NCI-H146 (cell line): ENCODE measurements at regions not wholly inside any gene's neighbourhood (a gene's known extent, or its start where the extent isn't known, plus 50 kb on each side); places are given as distances from the start of the nearest gene placed in this dataset.
"Not testable (repeated sequence)": the region's sequence is repeated elsewhere in the genome, so short reads cannot be mapped to it uniquely, and the experiment has no call there.

Experiments used
- DNase-seq: peaks from one replicate; lab custom pipeline; 2025; lab: John Stamatoyannopoulos, UW

DNA sequence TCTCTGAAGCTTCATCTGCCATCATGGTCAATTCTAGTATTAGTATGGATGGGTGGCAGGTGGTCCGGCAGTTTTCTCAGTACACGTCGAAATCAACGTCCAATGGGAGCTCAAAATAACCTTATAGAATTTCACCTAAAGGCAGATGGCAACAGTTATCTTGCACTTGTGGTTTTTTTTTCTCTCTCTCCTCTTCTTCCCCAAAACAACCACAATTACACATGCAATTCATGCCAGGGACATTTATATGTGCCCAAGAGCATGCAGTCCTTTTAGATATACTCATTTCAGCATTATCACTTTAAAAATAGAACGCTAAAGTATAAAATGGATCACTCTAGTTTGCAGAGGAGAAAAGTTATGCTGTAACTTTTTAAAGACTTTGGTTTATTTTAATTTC is 1428.9 kb upstream of the WWC1 start:
- no peak for DNase-seq

- DNase-seq: no peak
Measured at GRCh38 chr5:166865206-166865605, 1426.2 kb upstream of the WWC1 start.

- DNase-seq: no peak
Measured at GRCh38 chr5:166880456-166880855, 1411.0 kb upstream of the WWC1 start.

DNA sequence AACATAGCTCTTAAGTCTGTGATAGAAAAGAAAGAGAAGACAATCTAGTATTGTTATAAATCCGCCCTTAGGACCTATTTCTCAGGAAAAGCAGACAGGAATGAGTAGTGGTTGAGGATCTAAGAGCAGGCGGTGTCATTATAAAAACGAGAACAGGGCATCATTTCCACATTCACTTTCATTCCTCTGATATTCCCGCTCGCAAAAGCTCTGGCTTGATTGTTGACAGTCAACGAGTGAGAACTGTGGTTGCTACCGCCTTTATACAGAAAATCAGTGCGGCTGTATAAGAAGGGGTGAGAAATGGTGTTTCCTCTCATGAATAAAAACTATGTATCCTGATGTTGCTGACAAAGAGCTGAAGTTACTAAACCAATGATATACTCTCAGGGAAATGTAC is 1409.6 kb upstream of the WWC1 start:
- DNase-seq: no peak

DNA sequence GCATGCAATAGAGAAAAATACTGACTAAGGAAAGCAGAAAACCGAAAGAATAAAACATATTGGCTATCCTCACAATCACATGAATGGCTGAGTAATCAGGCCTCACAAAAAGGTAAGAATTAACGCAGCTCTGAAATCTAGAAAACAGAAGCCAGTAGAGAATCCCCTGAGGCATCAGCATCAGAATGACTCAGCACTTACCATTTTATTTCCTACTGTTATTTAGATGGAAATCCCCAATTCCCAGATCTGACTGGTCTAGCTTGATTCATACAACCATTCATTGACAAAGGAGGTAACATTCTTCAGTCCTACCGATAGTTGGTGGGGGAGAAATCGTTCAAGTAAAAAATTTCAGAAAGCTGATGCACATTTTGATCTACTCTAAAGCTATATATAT is 1408.4 kb upstream of the WWC1 start:
- no peak for DNase-seq

- DNase-seq: no peak
Measured at GRCh38 chr5:166898166-166898565, 1393.3 kb upstream of the WWC1 start.

DNA sequence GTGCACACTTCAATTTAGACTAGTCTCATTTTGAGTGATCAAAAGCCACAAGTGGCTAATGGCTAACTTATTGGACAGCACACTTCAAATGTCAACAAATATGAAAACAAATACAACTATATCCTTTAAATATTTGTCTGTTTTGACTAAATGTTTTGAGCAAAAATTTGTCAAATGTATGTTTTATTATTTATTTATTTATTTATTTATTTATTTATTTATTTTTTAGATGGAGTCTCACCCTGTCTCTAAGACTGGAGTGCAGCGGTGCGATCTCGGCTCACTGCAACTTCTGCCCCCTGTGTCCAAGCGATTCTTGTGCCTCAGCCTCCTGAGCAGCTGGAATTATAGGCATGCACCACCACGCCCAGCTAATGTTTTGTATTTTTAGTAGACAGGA is 1392.1 kb upstream of the WWC1 start:
- DNase-seq: no peak

- no peak for DNase-seq
Measured at GRCh38 chr5:166904571-166904970, 1386.9 kb upstream of the WWC1 start.

GRCh38 chr5:166906991-166907713 is 1384.3 kb upstream of the WWC1 start:
- DNase-seq: no peak

- no peak for DNase-seq
Measured at GRCh38 chr5:166909040-166909439, 1382.4 kb upstream of the WWC1 start.

DNA sequence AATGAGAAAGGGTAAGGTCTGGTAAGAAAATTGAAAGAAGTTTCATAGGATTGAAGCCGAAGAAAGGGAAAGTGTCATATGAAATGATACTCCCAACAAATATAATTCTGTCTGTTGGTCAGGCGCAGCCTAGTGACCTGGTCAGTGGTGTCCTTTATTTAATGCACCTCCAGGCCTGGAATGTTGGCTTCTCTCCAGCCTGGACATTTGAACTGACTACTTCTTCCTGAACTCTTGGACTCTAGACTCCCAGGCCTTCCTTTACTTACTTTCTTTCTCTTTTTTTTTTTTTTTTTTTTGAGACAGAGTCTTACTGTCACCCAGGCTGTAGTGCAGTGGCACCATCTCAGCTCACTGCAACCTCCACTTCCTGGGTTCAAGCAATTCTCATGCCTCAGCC is 1381.5 kb upstream of the WWC1 start:
- no peak for DNase-seq

DNA sequence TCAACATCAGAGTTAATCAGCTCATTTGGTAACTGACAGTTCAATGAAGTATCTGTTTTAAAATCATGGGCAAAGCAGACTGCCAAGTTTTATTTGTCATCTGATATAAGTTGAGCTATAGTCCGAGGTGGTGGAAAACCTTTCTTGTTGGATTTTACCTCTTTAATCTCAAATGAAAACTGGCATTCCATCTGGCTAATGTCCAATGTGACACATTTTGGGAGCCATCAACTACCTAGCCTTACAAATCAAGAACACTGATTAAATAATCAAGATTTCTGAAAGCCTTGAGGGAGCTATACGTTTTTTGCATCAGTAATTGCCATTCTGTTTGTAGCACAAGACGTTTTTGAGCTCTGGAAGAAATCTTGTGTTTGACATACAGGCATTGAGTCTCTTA is 1380.5 kb upstream of the WWC1 start:
- no peak for DNase-seq

- no peak for DNase-seq
Measured at GRCh38 chr5:166916021-166916420, 1375.4 kb upstream of the WWC1 start.

DNA sequence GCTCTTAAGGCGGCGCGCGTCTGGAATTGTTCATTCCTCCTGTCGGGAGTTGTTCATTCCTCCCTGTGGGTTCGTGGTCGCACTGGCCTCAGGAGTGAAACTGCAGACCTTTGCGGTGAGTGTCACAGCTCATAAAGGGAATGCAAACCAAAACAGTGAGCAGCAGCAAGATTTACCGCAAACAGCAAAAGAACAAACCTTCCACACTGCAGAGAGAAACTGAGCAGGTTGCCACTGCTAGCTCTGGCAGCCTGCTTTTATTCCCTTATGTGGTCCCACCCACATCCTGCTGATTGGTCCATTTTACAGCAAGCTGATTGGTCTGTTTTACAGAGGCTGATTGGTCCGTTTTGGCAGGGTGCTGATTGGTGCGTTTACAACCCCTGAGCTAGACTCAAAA is 1365.3 kb upstream of the WWC1 start:
- DNase-seq: no peak

GRCh38 chr5:166926806-166927475 is 1364.5 kb upstream of the WWC1 start:
- DNase-seq: not testable (repeated sequence)

- no peak for DNase-seq
Measured at GRCh38 chr5:166936351-166936750, 1355.1 kb upstream of the WWC1 start.

GRCh38 chr5:166938071-166938470 is 1353.4 kb upstream of the WWC1 start:
- DNase-seq: no peak

GRCh38 chr5:166942948-166943347 is 1348.5 kb upstream of the WWC1 start:
- no peak for DNase-seq

- no peak for DNase-seq
Measured at GRCh38 chr5:166947045-166947444, 1344.4 kb upstream of the WWC1 start.

DNA sequence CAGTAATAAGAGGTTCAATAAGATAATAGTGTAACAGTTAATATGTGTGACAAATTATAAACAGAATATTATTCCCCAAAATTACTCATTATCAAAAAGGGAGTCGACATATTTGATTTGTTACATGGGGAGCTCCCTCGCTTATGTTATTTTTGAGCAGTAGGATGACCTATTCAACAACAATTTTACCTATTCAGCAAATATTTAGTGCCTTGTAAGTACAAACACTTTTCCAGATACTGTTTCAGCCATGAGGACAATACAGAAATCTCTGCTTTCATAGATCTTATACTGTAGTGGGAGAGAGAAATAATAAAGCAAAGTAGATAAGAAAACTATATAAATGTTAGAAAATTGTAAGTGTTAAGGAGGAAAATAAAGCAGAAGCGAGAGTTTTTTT is 1342.8 kb upstream of the WWC1 start:
- DNase-seq: no peak

DNA sequence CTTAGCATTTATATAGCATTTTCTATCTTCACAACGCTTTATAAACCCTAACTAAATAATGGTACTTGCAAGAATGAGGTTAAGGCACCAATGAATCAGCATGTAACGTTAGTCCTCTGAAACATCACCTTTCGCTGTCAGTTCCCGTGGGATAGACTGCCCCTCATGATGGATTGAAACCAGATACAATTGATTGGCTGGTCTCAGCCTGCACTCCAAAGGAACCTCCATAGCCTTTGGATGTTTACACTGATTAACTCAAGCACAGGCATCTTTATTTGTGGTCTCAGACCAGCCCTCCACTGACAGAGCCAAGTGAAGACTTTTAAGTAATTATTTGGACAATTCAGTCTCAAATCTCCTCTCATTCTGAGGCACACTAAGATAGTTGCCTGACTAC is 1339.4 kb upstream of the WWC1 start:
- no peak for DNase-seq

GRCh38 chr5:166957782-166958181 is 1333.7 kb upstream of the WWC1 start:
- no peak for DNase-seq

DNA sequence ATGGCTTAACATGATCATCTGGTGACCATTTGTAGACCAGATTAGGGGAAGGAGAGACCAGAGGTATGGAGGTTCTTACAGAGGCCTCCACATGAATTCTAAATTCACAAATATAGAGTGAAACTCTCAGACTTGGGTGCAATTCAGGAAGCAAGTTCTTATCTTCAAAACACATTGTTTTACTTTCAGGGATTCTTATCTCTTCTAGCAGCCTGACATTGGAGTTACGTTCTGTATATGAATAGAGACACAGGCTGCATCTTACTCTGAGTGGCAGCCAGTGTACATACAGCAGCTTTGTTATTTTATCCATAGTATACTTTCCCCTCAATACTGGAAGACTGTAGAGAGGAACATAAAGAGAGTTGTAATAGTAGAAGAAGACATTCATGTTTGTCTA is 1331.7 kb upstream of the WWC1 start:
- DNase-seq: no peak

GRCh38 chr5:166961028-166961427 is 1330.4 kb upstream of the WWC1 start:
- DNase-seq: no peak
